Endothelial cell (in vitro differentiated cells): ENCODE measurements at regions not wholly inside any gene's neighbourhood (a gene's known extent, or its start where the extent isn't known, plus 50 kb on each side); places are given as distances from the start of the nearest gene placed in this dataset.

Experiments used
- DNase-seq: peaks from one replicate; pipeline ENCODE4 v3.0.0; 2021; ENCODE audit warnings: low spot score
- H3K27ac Mint-ChIP-seq: one replicate; pipeline ENCODE4 v1.8.0; 2021; ENCODE audit warnings: mixed read lengths, inconsistent platforms; ENCODE audit not compliant: unreplicated experiment
- H3K27me3 Mint-ChIP-seq: one replicate; pipeline ENCODE4 v1.8.0; 2021; ENCODE audit warnings: mild to moderate bottlenecking, moderate library complexity, mixed read lengths, inconsistent platforms; ENCODE audit not compliant: unreplicated experiment
- H3K36me3 Mint-ChIP-seq: one replicate; pipeline ENCODE4 v1.8.0; 2021; ENCODE audit warnings: mild to moderate bottlenecking, low read depth, mixed read lengths, inconsistent platforms; ENCODE audit not compliant: unreplicated experiment
- H3K4me1 Mint-ChIP-seq: one replicate; pipeline ENCODE4 v1.8.0; 2021; ENCODE audit warnings: mild to moderate bottlenecking, mixed read lengths, inconsistent platforms; ENCODE audit not compliant: unreplicated experiment
- H3K4me3 Mint-ChIP-seq: one replicate; pipeline ENCODE4 v1.8.0; 2021; ENCODE audit warnings: mild to moderate bottlenecking, mixed read lengths, inconsistent platforms; ENCODE audit not compliant: unreplicated experiment
- H3K9me3 Mint-ChIP-seq: one replicate; pipeline ENCODE4 v1.8.0; 2021; ENCODE audit warnings: mixed read lengths, inconsistent platforms; ENCODE audit not compliant: unreplicated experiment
- CTCF ChIP-seq: fragments of 200-600 bp; sonication (generic); IDR thresholded peaks from one replicate; pipeline ENCODE4 v1.5.0; 2021; ENCODE audit warnings: antibody characterized with exemption; ENCODE audit not compliant: unreplicated experiment

GRCh38 chr16:66167564-66168291, 198.8 kb upstream of the CDH5 start:
- Mint-ChIP-seq H3K9me3 (no peaks in the 10 kb centered on the region), H3K27me3 (peaks cover 4% of the 10 kb centered on the region), H3K27ac (no peak overlapping the region), H3K4me3 (no peak overlapping the region), H3K36me3 (no peaks in the 10 kb centered on the region), H3K4me1 (peaks cover 2% of the 10 kb centered on the region)
- no peak for DNase-seq
- no peak for TF ChIP-seq CTCF

- Mint-ChIP-seq H3K36me3 (no peaks in the 10 kb centered on the region), H3K4me3 (no peak overlapping the region), H3K4me1 (peaks cover 3% of the 10 kb centered on the region), H3K27ac (no peak overlapping the region), H3K27me3 (peaks cover 4% of the 10 kb centered on the region), H3K9me3 (no peaks in the 10 kb centered on the region)
- no peak for DNase-seq
- TF ChIP-seq CTCF, result no peak
Observed at GRCh38 chr16:66166490-66166889, 200.0 kb upstream of the CDH5 start.

- Mint-ChIP-seq H3K27me3 (peaks cover 6% of the 10 kb centered on the region), H3K36me3 (no peaks in the 10 kb centered on the region)
Observed at GRCh38 chr16:66165879-66166278, 200.6 kb upstream of the CDH5 start.

GRCh38 chr16:66164581-66165247, 201.8 kb upstream of the CDH5 start:
- Mint-ChIP-seq H3K4me3 (no peak overlapping the region), H3K9me3 (no peaks in the 10 kb centered on the region), H3K36me3 (no peaks in the 10 kb centered on the region), H3K4me1 (peaks cover 6% of the 10 kb centered on the region), H3K27ac (no peak overlapping the region), H3K27me3 (peaks cover 6% of the 10 kb centered on the region)
- DNase-seq, result no peak
- TF ChIP-seq CTCF, result no peak

More at GRCh38 chr16:66165879-66166278, 200.6 kb upstream of the CDH5 start:
- TF ChIP-seq CTCF, result no peak
- no peak overlapping the region for H3K27ac Mint-ChIP-seq
- DNase-seq, result no peak
- H3K9me3 Mint-ChIP-seq, result no peaks in the 10 kb centered on the region
- peaks cover 3% of the 10 kb centered on the region for H3K4me1 Mint-ChIP-seq
- no peak overlapping the region for H3K4me3 Mint-ChIP-seq

GRCh38 chr16:66162821-66163220, 203.7 kb upstream of the CDH5 start:
- peaks cover 6% of the 10 kb centered on the region for H3K4me1 Mint-ChIP-seq
- H3K9me3 Mint-ChIP-seq, result no peaks in the 10 kb centered on the region
- no peak overlapping the region for H3K4me3 Mint-ChIP-seq
- H3K36me3 Mint-ChIP-seq, result no peaks in the 10 kb centered on the region
- no peak for TF ChIP-seq CTCF
- peaks cover 6% of the 10 kb centered on the region for H3K27me3 Mint-ChIP-seq
- no peak for DNase-seq
- no peak overlapping the region for H3K27ac Mint-ChIP-seq
